HG03571 (cell line): ENCODE measurements at regions not wholly inside any gene's neighbourhood (a gene's known extent, or its start where the extent isn't known, plus 50 kb on each side); places are given as distances from the start of the nearest gene placed in this dataset.

Source experiments
- ATAC-seq: cut with Tn5 transposase; IDR thresholded peaks from one replicate; pipeline ENCODE4 v1.9.1; 2021; ENCODE audit not compliant: unreplicated experiment

GRCh38 chr11:116173506-116173905 lies 599.3 kb downstream of the BUD13 start:
- no peak for ATAC-seq

- ATAC-seq = no peak
Measured at GRCh38 chr11:116172851-116173250, 599.9 kb downstream of the BUD13 start.

- ATAC-seq = no peak
Measured at GRCh38 chr11:116172156-116172555, 600.6 kb downstream of the BUD13 start.

- ATAC-seq = no peak
Measured at GRCh38 chr11:116171271-116172140, 601.3 kb downstream of the BUD13 start.

GRCh38 chr11:116170526-116171120 lies 602.2 kb downstream of the BUD13 start:
- ATAC-seq = no peak

- ATAC-seq = no peak
Measured at GRCh38 chr11:116169776-116170175, 603.0 kb downstream of the BUD13 start.

- ATAC-seq = no peak
Measured at GRCh38 chr11:116168459-116168787, 604.4 kb downstream of the BUD13 start.

GRCh38 chr11:116167706-116168458 lies 604.9 kb downstream of the BUD13 start:
- ATAC-seq = no peak

GRCh38 chr11:116166573-116167465 lies 606.0 kb downstream of the BUD13 start:
- ATAC-seq = no peak

- no peak for ATAC-seq
Measured at GRCh38 chr11:116164843-116165242, 607.9 kb downstream of the BUD13 start.

- no peak for ATAC-seq
Measured at GRCh38 chr11:116162886-116163230, 609.9 kb downstream of the BUD13 start.

GRCh38 chr11:116162086-116162885 lies 610.5 kb downstream of the BUD13 start:
- no peak for ATAC-seq

GRCh38 chr11:116148645-116149044 lies 624.1 kb downstream of the BUD13 start:
- no peak for ATAC-seq

- no peak for ATAC-seq
Measured at GRCh38 chr11:116148056-116148455, 624.7 kb downstream of the BUD13 start.

- ATAC-seq = no peak
Measured at GRCh38 chr11:116145187-116145865, 627.5 kb downstream of the BUD13 start.

GRCh38 chr11:116144387-116144958 lies 628.3 kb downstream of the BUD13 start:
- ATAC-seq = no peak

GRCh38 chr11:116138280-116138679 lies 634.1 kb upstream of the CADM1 start:
- ATAC-seq = no peak

GRCh38 chr11:116137753-116138152 lies 633.5 kb upstream of the CADM1 start:
- ATAC-seq = no peak

- no peak for ATAC-seq
Measured at GRCh38 chr11:116136987-116137674, 632.9 kb upstream of the CADM1 start.
